ENCODE measurements at regions not wholly inside any gene's neighbourhood (a gene's known extent, or its start where the extent isn't known, plus 50 kb on each side); places are given as distances from the start of the nearest gene placed in this dataset.

- TF ChIP-seq, protein P1, sequence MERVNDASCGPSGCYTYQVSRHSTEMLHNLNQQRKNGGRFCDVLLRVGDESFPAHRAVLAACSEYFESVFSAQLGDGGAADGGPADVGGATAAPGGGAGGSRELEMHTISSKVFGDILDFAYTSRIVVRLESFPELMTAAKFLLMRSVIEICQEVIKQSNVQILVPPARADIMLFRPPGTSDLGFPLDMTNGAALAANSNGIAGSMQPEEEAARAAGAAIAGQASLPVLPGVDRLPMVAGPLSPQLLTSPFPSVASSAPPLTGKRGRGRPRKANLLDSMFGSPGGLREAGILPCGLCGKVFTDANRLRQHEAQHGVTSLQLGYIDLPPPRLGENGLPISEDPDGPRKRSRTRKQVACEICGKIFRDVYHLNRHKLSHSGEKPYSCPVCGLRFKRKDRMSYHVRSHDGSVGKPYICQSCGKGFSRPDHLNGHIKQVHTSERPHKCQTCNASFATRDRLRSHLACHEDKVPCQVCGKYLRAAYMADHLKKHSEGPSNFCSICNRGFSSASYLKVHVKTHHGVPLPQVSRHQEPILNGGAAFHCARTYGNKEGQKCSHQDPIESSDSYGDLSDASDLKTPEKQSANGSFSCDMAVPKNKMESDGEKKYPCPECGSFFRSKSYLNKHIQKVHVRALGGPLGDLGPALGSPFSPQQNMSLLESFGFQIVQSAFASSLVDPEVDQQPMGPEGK (CRISPR knock-in tag; IDR thresholded peaks at IDR 0.05; ENCODE audit: borderline replicate concordance) = no peak
Measured at GRCh38 chr2:236684504-236685256, 115.1 kb downstream of the ACKR3 start (continued).

DNA sequence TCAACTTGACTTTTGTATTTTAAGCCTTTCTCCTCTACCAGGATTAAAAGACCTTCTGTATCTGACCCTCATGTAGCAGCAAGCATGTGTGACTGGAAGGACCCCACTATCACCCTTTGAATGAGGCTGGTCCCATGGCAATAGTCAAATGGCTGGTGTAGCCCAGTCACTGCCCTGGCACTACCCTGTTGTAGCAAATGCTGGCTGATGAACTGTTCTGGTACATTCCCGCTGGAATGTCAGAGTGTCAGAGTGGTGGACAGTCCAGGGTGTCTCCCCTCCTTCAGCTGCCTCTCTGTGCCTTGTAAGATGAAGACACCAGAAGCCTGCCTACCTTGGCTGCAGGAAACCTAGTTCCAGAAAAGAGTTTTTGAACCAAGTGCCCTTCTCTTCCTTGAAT is 115.7 kb downstream of the ACKR3 start:
- Histone ChIP-seq H3K9me3 (replicated peaks; ENCODE audit: control insufficient read depth, insufficient read depth, low read depth, low read length) (no peaks in the 10 kb centered on the region), H2AFZ (ENCODE audit: low read depth, low read length) (no peak overlapping the region), H3K9ac (ENCODE audit: insufficient read depth in 1 of 2, low read depth in 2 of 2, low read length in 2 of 2) (no peak overlapping the region), H3K4me1 (replicated peaks in 1 of 2; ENCODE audit: control insufficient read depth in 2 of 2, insufficient read depth in 2 of 2, low read length in 2 of 2) (no peaks in the 10 kb centered on the region), H3K36me3 (ENCODE audit: control insufficient read depth, insufficient read depth, low read length) (no peaks in the 10 kb centered on the region), H4K20me1 (replicated peaks; ENCODE audit: control insufficient read depth, insufficient read depth, low read length) (no peaks in the 10 kb centered on the region), H3K4me2 (ENCODE audit: insufficient read depth, low read length) (no peak overlapping the region), H3K9me1 (ENCODE audit: control insufficient read depth, insufficient read depth, low read length) (no peaks in the 10 kb centered on the region), H3K4me3 (no peak overlapping the region), H3K27ac (ENCODE audit: extremely low read depth, low read depth, low read length) (no peak overlapping the region), H3K27me3 (ENCODE audit: control insufficient read depth in 2 of 2, insufficient read depth in 2 of 2, low read length in 2 of 2) (peaks cover 0 to 5% of the 10 kb centered on the region in 2 experiments; a peak in 1 of 5 replicates), H3K79me2 (ENCODE audit: control insufficient read depth, insufficient read depth, low read length) (no peaks in the 10 kb centered on the region)
- BruUV-seq (replicated peaks) = no TSS peak
- intact Hi-C loops (cut with micrococcal nuclease) = no loop called here
- TF ChIP-seq EHMT2 (IDR thresholded peaks at IDR 0.05) (no peak), NONO (IDR thresholded peaks at IDR 0.05; ENCODE audit: low read depth in 2 of 2, low read length in 1 of 2) (no peak), ZNF121 (CRISPR knock-in tag; conservative IDR thresholded peaks at IDR 0.05) (no peak), NCOA2 (IDR thresholded peaks at IDR 0.05; ENCODE audit: partially characterized antibody in 2 of 2) (no peak), ELF4 (CRISPR knock-in tag; IDR thresholded peaks at IDR 0.05) (no peak), MCM7 (IDR thresholded peaks at IDR 0.05) (no peak), EZH2 (IDR thresholded peaks at IDR 0.05; ENCODE audit: borderline replicate concordance, low read depth, low read length) (no peak), ETS2 (tag; IDR thresholded peaks at IDR 0.05; ENCODE audit: borderline replicate concordance, poor library complexity, severe bottlenecking) (no peak)
- TF ChIP-seq, protein P2, sequence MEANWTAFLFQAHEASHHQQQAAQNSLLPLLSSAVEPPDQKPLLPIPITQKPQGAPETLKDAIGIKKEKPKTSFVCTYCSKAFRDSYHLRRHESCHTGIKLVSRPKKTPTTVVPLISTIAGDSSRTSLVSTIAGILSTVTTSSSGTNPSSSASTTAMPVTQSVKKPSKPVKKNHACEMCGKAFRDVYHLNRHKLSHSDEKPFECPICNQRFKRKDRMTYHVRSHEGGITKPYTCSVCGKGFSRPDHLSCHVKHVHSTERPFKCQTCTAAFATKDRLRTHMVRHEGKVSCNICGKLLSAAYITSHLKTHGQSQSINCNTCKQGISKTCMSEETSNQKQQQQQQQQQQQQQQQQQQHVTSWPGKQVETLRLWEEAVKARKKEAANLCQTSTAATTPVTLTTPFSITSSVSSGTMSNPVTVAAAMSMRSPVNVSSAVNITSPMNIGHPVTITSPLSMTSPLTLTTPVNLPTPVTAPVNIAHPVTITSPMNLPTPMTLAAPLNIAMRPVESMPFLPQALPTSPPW (CRISPR knock-in tag; IDR thresholded peaks at IDR 0.05) = no peak
- POLR2A ChIA-PET = no interaction called here
- ATAC-seq (no peak), DNase-seq (ENCODE audit: extremely low read depth in 1 of 4, low spot score in 3 of 4) (no peak), FAIRE-seq (no peak)
- in situ Hi-C loops (cut with MboI) = no loop called here
- 0% methylated on average over 1 of the region's 1 CpG for WGBS (ENCODE audit: insufficient coverage, low coverage, missing lambda C conversion rate)
- CTCF ChIA-PET (ENCODE audit: low intra/inter-chr PET ratio) = no interaction called here

Data from K562 (cell line).